ENCODE measurements at regions not wholly inside any gene's neighbourhood (a gene's known extent, or its start where the extent isn't known, plus 50 kb on each side); places are given as distances from the start of the nearest gene placed in this dataset.
"Not testable (repeated sequence)": the region's sequence is repeated elsewhere in the genome, so short reads cannot be mapped to it uniquely, and the experiment has no call there.

GRCh38 chr7:16933296-16934279 is 51.8 kb upstream of the AGR3 start:
- DNase-seq (ENCODE audit: low read depth in 3 of 3) = no peak

DNA sequence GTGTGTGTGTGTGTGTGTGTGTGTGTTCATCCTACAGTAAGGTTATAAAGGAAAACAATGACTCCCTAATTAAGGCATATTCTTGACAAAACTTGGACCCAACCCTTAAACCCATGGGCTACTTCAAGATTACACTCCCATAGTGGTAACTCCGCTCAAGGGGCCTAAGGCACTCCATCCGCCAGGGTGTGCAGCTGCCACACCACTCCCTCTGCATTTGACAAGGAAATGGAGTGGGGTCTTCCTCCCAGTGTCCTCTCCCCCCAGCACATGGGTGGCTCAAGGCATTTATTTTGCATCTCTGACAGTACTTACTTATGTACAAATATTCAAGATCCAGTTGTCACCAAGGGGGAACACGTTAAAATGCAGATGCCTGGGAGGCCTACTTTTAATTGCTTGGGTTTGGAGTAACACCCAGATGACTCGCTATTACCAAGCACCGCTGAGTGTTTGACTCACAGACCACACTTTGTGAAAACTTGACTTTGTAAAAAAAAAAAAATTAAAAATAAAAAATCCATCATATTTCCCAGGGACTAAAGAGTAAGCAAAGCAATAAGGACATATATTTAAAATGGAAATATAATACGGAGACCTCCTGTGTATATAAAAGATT is 53.0 kb upstream of the AGR3 start:
- no peak for DNase-seq (ENCODE audit: low read depth in 3 of 3)

GRCh38 chr7:16935341-16935735 is 53.6 kb upstream of the AGR3 start:
- DNase-seq (ENCODE audit: low read depth in 3 of 3) = no peak

GRCh38 chr7:16936626-16937422 is 55.0 kb upstream of the AGR3 start:
- no peak for DNase-seq (ENCODE audit: low read depth in 3 of 3)

DNA sequence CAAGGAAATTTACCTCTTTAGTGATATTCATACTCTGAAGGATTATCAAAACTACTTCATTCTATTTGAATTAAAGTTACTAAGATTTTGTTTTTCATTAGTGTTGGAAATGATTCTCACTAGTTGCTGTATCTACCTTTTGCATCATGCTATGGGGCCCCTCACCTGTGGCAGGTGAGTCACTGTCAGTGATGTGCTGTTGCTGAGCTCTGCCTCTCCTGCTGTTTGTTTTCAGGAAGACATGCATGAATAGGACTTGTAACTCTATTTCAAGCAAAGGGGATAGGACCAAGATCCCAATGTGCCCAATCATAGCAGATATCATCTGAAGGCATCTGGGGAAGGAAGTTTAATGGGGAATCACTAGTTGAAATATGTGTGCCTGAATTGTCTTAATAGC is 57.4 kb upstream of the AGR3 start:
- no peak for DNase-seq (ENCODE audit: low read depth in 3 of 3)

- DNase-seq (ENCODE audit: low read depth in 3 of 3) = no peak
Observed at GRCh38 chr7:16940776-16941175, 59.0 kb upstream of the AGR3 start.

DNA sequence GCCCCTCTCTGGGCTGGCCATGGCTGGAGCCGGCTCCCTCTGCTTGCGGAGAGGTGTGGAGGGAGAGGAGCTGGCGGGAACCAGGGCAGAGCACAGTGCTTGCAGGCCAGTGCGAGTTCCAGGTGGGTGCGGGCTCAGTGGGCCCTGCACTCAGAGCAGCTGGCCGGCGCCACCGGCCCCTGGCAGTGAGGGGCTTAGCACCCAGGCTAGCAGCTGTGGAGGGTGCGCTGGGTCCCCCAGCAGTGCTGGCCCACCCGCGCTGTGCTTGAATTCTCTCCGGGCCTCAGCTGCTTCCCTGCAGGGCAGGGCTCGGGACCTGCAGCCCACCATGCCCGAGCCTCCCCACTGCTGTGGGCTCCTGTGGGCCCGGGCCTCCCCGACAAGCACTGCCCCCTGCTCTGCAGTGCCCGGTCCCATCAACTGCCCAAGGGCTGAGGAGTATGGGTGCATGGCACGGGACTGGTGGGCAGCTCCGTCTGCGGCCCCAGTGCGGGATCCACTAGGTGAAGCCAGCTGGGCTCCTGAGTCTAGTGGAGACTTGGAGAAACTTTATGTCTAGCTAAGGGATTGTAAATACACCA is 61.2 kb upstream of the AGR3 start:
- DNase-seq (ENCODE audit: low read depth in 3 of 3) = no peak

DNA sequence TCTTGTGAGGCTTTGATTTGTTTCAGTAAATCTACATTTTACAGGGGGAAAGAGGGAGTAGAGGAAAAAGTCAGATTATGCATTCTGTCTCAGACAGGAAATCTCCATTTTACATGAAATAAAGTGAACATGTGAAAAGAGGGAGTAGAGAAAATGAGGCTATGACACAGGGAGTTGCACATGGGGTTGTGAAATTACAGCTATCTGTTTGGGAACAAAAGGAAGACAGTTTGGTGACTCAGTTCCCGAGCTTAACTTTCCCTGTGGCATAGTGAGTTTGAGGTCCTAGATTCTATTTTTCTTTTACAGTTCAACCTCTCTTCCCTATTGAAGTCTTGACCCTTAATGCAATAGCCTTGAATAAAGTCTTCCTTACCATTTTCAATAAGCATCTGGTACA is 63.2 kb upstream of the AGR3 start:
- DNase-seq (ENCODE audit: low read depth in 3 of 3) = no peak

DNA sequence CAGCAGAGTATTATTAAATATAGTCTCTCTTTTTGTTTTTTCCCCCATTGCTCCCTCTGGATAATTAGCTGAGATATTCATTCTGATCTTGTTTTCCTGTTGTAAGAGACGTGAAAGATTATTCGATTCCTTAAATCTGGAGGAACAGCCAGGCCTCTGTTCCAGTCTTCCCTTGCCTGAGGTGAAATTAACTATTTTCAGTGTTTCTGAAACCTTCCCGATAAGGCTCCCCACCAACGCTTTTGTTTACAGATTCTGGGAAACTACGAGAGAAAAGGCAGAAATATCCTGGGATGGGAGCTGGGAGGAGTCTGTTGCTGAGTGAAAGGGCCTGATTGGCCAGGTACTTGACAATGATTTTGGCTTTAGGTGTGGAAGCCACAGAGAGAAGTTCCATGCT is 63.6 kb upstream of the AGR3 start:
- DNase-seq (ENCODE audit: low read depth in 3 of 3) = no peak

GRCh38 chr7:16948110-16948509 is 66.3 kb upstream of the AGR3 start:
- DNase-seq (ENCODE audit: low read depth in 3 of 3) = not testable (repeated sequence)

- no peak for DNase-seq (ENCODE audit: low read depth in 3 of 3)
Observed at GRCh38 chr7:16951483-16952080, 69.8 kb upstream of the AGR3 start.

GRCh38 chr7:16954321-16954720 is 72.5 kb upstream of the AGR3 start:
- no peak for DNase-seq (ENCODE audit: low read depth in 3 of 3)

DNA sequence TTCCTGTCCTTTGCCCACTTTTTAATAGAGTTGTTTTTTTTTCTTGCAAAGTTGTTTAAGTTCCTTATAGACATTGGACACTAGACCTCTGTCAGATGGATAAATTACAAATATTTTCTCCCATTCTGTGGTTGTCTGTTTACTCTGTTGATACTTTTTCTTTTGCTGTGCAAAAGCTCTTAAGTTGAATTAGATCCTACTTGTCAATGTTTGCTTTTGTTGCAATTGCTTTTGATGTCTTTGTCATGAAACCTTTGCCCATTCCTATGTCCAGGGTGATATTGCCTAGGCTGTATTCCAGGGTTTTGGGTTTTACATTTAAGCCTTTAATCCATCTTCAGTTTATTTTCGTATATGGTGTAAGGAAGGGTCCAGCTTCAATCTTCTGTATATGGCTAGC is 76.9 kb upstream of the AGR3 start:
- DNase-seq (ENCODE audit: low read depth in 3 of 3) = no peak

GRCh38 chr7:16960337-16960965 is 78.7 kb upstream of the AGR3 start:
- no peak for DNase-seq (ENCODE audit: low read depth in 3 of 3)

- no peak for DNase-seq (ENCODE audit: low read depth in 3 of 3)
Observed at GRCh38 chr7:16961641-16962040, 79.9 kb upstream of the AGR3 start.

DNA sequence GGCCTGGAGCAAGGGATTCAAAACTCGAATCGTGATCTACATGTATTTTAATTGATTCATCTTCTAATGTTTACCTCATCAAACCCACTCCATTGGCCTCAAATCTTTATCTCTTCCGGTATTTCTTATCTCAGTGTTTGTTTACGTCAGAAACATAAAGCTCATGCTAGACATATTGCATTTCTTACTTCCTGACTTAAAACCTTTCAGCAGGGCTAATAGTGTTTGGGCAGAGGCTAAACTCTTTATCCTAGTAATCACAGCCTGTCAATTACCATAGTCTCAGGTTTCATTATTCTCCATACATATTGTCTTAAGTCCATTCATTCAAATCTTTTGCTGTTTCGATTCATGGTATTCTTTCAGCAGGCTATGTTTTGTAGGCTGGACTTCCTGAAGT is 81.3 kb upstream of the AGR3 start:
- no peak for DNase-seq (ENCODE audit: low read depth in 3 of 3)

DNA sequence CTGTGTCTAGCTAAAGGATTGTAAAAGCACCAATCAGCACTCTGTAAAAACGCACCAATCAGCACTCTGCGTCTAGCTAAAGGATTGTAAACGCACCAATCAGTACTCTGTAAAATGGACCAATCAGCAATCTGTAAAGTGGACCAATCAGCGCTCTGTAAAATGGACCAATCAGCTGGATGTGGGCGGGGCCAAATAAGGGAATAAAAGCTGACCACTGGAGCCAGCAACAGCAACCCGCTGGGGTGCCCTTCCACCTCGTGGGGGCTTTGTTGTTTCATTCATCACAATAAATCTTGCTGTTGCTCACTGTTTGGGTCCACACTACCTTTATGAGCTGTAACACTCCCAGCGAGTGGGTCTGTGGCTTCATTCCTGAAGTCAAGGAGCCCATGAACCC is 83.9 kb upstream of the AGR3 start:
- DNase-seq (ENCODE audit: low read depth in 3 of 3) = not testable (repeated sequence)

DNA sequence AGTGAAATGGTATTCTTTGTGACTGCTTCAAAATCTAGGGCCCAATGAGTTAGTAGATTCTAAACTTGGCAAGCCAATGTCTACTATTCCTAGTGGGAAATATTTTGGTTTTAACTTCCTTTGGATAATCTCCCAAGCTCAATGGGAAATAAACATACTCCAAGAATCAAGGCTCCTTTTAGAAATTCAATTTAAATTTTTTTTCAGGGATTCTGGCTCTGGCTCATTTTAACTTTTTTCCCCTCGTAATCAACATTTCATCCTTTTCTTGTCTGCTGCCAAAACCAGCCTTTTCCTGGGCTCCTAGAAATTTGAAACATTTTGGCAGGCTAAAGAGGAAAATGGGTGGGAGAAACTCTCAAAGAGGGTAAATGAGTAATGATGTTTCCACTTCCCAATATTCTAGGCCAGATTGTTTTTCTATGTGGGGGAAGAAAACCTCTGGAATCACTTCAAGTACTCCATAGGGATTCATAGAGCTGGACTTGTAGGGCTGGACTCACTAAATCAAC is 85.6 kb upstream of the AGR3 start:
- no peak for DNase-seq (ENCODE audit: low read depth in 3 of 3)

- DNase-seq (ENCODE audit: low read depth in 3 of 3) = no peak
Observed at GRCh38 chr7:16970732-16971482, 89.1 kb upstream of the AGR3 start.

DNA sequence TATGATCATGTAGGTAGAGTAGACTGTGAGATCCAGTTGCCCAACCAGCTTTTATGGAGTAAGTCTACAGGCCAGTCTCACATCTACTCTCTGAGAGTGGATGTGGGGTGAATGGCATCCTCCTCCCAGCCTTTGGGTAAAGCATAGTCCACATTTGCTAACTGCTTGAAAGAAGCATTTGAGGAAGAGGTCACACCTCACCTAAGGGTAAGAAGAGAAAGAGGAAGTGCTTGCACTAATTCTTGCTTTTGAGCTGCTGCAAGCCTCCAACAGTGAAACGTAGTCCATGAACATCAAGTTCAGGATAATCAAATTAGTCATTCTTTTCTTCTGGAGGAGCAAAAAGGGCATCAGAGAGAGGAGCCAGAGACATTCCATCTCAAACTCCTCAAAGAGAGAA is 93.9 kb upstream of the AGR3 start:
- no peak for DNase-seq (ENCODE audit: low read depth in 3 of 3)

Measured in stimulated activated CD4-positive, alpha-beta T cell treated with anti-CD3 and anti-CD28 coated beads, TNF-alpha, amount 100 ng/mL, for 4 hours (primary cell).